Ishikawa (cell line): ENCODE measurements at regions not wholly inside any gene's neighbourhood (a gene's known extent, or its start where the extent isn't known, plus 50 kb on each side); places are given as distances from the start of the nearest gene placed in this dataset.

Experiments
- CEBPB ChIP-seq: IDR thresholded peaks from 2 replicates; pipeline ENCODE4 v1.6.1; 2012
- CREB1 ChIP-seq: IDR thresholded peaks from 2 replicates; pipeline ENCODE4 v1.6.1; 2012; ENCODE audit warnings: low read depth
- EGR1 ChIP-seq: IDR thresholded peaks from 2 replicates; pipeline ENCODE4 v1.6.1; 2012
- EP300 ChIP-seq: IDR thresholded peaks from 2 replicates; pipeline ENCODE4 v1.6.1; 2012; ENCODE audit warnings: borderline replicate concordance
- FOXM1 ChIP-seq: IDR thresholded peaks from 2 replicates; pipeline ENCODE4 v1.6.1; 2012; ENCODE audit warnings: low read depth, borderline replicate concordance
- NFIC ChIP-seq: IDR thresholded peaks from 2 replicates; pipeline ENCODE4 v1.6.1; 2012
- RAD21 ChIP-seq: IDR thresholded peaks from 2 replicates; pipeline ENCODE4 v1.6.1; 2012; ENCODE audit warnings: low read depth
- REST ChIP-seq: IDR thresholded peaks from 2 replicates; pipeline ENCODE4 v1.6.1; 2012; ENCODE audit warnings: low read depth, mild to moderate bottlenecking
- TAF1 ChIP-seq: IDR thresholded peaks from 2 replicates; pipeline ENCODE4 v1.6.1; 2012; ENCODE audit warnings: low read depth, mild to moderate bottlenecking
- TCF12 ChIP-seq: IDR thresholded peaks from 2 replicates; pipeline ENCODE4 v1.6.1; 2012; ENCODE audit warnings: low read depth
- TEAD4 ChIP-seq: IDR thresholded peaks from 2 replicates; pipeline ENCODE4 v1.6.1; 2012
- YY1 ChIP-seq: IDR thresholded peaks from 2 replicates; pipeline ENCODE4 v1.6.1; 2012; ENCODE audit warnings: low read depth
- ZBTB7A ChIP-seq: IDR thresholded peaks from 2 replicates; pipeline ENCODE4 v1.6.1; 2012; ENCODE audit warnings: low read depth
- TF ChIP-seq, protein P1 (sequence below): IDR thresholded peaks from 2 replicates; pipeline ENCODE4 v1.6.1; 2012
- TF ChIP-seq, protein P2 (sequence below): IDR thresholded peaks from 2 replicates; pipeline ENCODE4 v1.6.1; 2012

DNA sequence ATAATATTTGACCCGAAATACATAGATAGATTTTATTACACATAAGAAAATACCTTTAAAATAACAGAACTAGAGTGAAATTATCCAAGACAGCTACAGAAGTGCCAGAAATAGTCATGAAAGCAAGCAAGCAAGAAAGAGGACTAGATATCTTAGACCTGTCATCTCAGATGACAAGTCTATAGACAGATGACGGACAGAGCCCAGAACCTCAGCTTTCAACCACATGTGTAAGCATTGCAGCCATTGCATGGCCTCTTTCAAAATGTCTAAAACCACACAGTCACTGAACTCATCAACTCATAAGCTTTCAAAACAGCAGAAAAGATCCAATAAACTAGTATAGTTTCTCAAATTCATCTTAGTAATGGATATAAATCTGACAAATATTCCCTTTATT, 59.8 kb upstream of the FHIT start:
- TF ChIP-seq TAF1 (no peak), REST (no peak), TEAD4 (no peak), YY1 (no peak), EGR1 (no peak), CREB1 (no peak), NFIC (no peak), CEBPB (no peak), TCF12 (no peak), EP300 (no peak), FOXM1 (no peak), RAD21 (no peak), ZBTB7A (no peak)
- TF ChIP-seq, protein P1, sequence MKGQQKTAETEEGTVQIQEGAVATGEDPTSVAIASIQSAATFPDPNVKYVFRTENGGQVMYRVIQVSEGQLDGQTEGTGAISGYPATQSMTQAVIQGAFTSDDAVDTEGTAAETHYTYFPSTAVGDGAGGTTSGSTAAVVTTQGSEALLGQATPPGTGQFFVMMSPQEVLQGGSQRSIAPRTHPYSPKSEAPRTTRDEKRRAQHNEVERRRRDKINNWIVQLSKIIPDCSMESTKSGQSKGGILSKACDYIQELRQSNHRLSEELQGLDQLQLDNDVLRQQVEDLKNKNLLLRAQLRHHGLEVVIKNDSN, result no peak
- TF ChIP-seq, protein P2, sequence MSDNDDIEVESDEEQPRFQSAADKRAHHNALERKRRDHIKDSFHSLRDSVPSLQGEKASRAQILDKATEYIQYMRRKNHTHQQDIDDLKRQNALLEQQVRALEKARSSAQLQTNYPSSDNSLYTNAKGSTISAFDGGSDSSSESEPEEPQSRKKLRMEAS, result no peak

DNA sequence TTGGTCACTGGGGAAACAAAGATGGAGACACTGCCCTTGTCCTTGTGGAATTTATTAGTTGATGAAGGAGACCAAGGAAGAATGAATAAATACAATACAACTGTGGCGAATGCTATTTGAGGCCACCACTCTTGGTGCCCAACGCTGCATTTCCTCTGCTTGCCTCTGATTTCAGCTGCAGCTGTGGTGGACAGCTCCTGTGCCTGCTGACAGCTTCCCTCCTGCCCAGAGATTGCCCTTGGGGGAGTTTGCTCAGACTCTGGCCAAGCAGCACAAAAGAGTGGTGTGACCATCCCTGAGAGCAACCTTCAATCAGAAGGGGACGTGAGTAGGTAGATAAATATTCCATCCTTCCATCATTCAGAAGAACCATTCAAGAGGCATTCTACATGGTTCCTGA, 64.6 kb upstream of the FHIT start:
- TF ChIP-seq REST (peak; percentile 91), TCF12 (no peak), YY1 (no peak), CEBPB (no peak), TAF1 (no peak), ZBTB7A (no peak)
- TF ChIP-seq, protein P2, result no peak

DNA sequence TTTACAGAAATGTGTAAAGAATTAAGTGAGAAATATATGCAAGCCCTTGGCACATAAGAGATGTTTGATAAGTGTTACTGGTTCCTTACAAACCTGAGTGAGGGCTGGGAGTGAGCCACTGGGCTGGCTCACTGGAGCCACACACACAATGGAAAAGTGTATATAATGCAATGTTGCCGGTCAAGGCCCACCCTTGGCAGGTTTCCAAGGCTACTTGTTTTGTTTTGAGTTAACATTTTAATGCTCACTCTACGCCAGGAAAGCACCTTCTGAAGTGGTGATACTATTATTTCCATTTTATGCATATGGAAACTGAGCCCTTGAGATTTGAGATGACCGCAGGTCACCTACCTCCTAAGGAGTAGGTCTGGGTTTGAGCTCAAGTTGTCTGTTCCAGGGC, 71.8 kb upstream of the FHIT start:
- TF ChIP-seq CREB1, result no peak
- no peak for TF ChIP-seq EGR1
- TF ChIP-seq RAD21, result no peak
- no peak for TF ChIP-seq TEAD4
- TF ChIP-seq NFIC, result no peak
- no peak for TF ChIP-seq ZBTB7A
- TF ChIP-seq TCF12, result no peak
- TF ChIP-seq FOXM1, result no peak
- TF ChIP-seq REST, result no peak
- TF ChIP-seq YY1, result no peak
- TF ChIP-seq, protein P1, result no peak
- TF ChIP-seq TAF1, result no peak
- TF ChIP-seq CEBPB, result no peak
- TF ChIP-seq EP300, result no peak
- TF ChIP-seq, protein P2, result no peak

- TF ChIP-seq TAF1 (no peak), CREB1 (no peak), REST (no peak), TEAD4 (no peak), FOXM1 (no peak), EP300 (no peak), NFIC (no peak), ZBTB7A (no peak)
- TF ChIP-seq, protein P1, result no peak
- TF ChIP-seq, protein P2, result no peak
These were observed 80.8 kb upstream of the FHIT start for GRCh38 chr3:61331929-61332552.
